ENCODE measurements at regions not wholly inside any gene's neighbourhood (a gene's known extent, or its start where the extent isn't known, plus 50 kb on each side); places are given as distances from the start of the nearest gene placed in this dataset.
"Not testable (repeated sequence)": the region's sequence is repeated elsewhere in the genome, so short reads cannot be mapped to it uniquely, and the experiment has no call there.

GRCh38 chr5:124963236-124963919 lies 216.9 kb upstream of the ZNF608 start:
- no peaks in the 10 kb centered on the region for H3K4me1 ChIP-seq (ENCODE audit: control insufficient read depth in 4 of 4, insufficient read depth in 4 of 4, low read length in 3 of 4)
- no peak overlapping the region for H3K27ac ChIP-seq (ENCODE audit: low read depth in 1 of 2, low read length in 2 of 2)
- WGBS, result 83% methylated on average over 14 of the region's 14 CpGs
- no peak overlapping the region for H3K4me3 ChIP-seq (ENCODE audit: low read depth in 1 of 3, low read length in 3 of 3)
- DNase-seq (ENCODE audit: low spot score), result no peak
- H3K9ac ChIP-seq (ENCODE audit: low read depth in 1 of 2, low read length in 2 of 2), result no peak overlapping the region
- H3K36me3 ChIP-seq (ENCODE audit: control insufficient read depth in 4 of 4, insufficient read depth in 3 of 4, low read depth in 1 of 4, low read length in 3 of 4), result no peaks in the 10 kb centered on the region
- TF ChIP-seq ATF3 (IDR thresholded peaks at IDR 0.05), result no peak
- no peaks in the 10 kb centered on the region for H3K27me3 ChIP-seq (ENCODE audit: control insufficient read depth in 4 of 4, insufficient read depth in 4 of 4, low read length in 3 of 4)
- H3K9me3 ChIP-seq (ENCODE audit: control insufficient read depth in 4 of 4, low read length in 3 of 4), result no peaks in the 10 kb centered on the region

- DNase-seq (ENCODE audit: low spot score); H3K4me1 ChIP-seq (ENCODE audit: control insufficient read depth in 4 of 4, insufficient read depth in 4 of 4, low read length in 3 of 4); H3K9me3 ChIP-seq (ENCODE audit: control insufficient read depth in 4 of 4, low read length in 3 of 4); H3K9ac ChIP-seq (ENCODE audit: low read depth in 1 of 2, low read length in 2 of 2); H3K4me3 ChIP-seq (ENCODE audit: low read depth in 1 of 3, low read length in 3 of 3); H3K27ac ChIP-seq (ENCODE audit: low read depth in 1 of 2, low read length in 2 of 2); H3K36me3 ChIP-seq (ENCODE audit: control insufficient read depth in 4 of 4, insufficient read depth in 3 of 4, low read depth in 1 of 4, low read length in 3 of 4); H3K27me3 ChIP-seq (ENCODE audit: control insufficient read depth in 4 of 4, insufficient read depth in 4 of 4, low read length in 3 of 4): not testable (repeated sequence)
- WGBS, result 84% methylated on average over 5 of the region's 5 CpGs
These were observed 220.3 kb upstream of the ZNF608 start for GRCh38 chr5:124966741-124967140.

DNA sequence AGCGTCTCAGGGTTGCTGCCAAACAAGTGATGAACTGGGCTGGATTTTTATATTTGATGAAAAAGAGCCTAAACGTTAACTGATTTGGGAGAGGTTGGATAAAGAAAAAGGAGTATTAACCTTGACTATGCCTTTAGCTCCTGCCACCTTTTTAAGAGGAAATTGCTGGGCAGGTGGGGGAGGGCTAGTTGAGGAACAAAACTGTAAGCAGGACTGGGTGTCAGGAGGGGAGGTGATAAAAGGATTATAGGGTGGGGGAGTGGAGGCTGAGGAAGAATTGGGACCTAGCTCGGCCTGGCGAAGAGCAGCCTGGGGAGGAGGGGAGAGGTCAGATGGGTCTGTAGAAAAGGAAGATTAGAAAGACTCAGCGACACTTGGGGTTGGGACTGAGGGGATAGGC lies 223.9 kb upstream of the ZNF608 start:
- H3K36me3 ChIP-seq (ENCODE audit: control insufficient read depth in 4 of 4, insufficient read depth in 3 of 4, low read depth in 1 of 4, low read length in 3 of 4); H3K9ac ChIP-seq (ENCODE audit: low read depth in 1 of 2, low read length in 2 of 2); DNase-seq (ENCODE audit: low spot score); H3K27me3 ChIP-seq (ENCODE audit: control insufficient read depth in 4 of 4, insufficient read depth in 4 of 4, low read length in 3 of 4); H3K27ac ChIP-seq (ENCODE audit: low read depth in 1 of 2, low read length in 2 of 2); H3K9me3 ChIP-seq (ENCODE audit: control insufficient read depth in 4 of 4, low read length in 3 of 4); H3K4me1 ChIP-seq (ENCODE audit: control insufficient read depth in 4 of 4, insufficient read depth in 4 of 4, low read length in 3 of 4); H3K4me3 ChIP-seq (ENCODE audit: low read depth in 1 of 3, low read length in 3 of 3): not testable (repeated sequence)
- 91% methylated on average over 5 of the region's 5 CpGs for WGBS

DNA sequence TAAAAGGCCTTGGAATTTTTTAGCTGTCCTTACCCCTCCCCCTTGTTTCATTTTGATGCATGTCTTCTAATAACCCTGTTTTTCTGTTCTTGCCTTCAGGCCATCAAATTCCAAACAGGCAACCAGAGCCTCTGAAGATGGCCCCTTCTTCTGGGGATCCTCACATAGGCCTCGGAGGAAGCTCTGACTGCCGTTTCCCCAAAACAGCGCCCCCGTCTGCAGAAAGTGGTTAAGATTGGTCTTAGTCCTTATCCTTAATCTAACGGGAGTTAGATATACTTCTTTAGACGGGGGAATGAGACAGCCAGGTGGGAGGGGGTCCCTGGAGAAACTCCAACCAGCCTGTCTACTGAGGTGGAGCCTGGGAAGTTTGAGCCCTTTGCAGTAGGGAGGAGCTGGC lies 226.3 kb upstream of the ZNF608 start:
- Histone ChIP-seq H3K36me3 (ENCODE audit: control insufficient read depth in 4 of 4, insufficient read depth in 3 of 4, low read depth in 1 of 4, low read length in 3 of 4) (no peaks in the 10 kb centered on the region), H3K4me3 (ENCODE audit: low read depth in 1 of 3, low read length in 3 of 3) (no peak overlapping the region), H3K27me3 (ENCODE audit: control insufficient read depth in 4 of 4, insufficient read depth in 4 of 4, low read length in 3 of 4) (no peaks in the 10 kb centered on the region), H3K27ac (ENCODE audit: low read depth in 1 of 2, low read length in 2 of 2) (no peak overlapping the region), H3K9ac (ENCODE audit: low read depth in 1 of 2, low read length in 2 of 2) (no peak overlapping the region), H3K9me3 (ENCODE audit: control insufficient read depth in 4 of 4, low read length in 3 of 4) (no peaks in the 10 kb centered on the region), H3K4me1 (ENCODE audit: control insufficient read depth in 4 of 4, insufficient read depth in 4 of 4, low read length in 3 of 4) (no peaks in the 10 kb centered on the region)
- DNase-seq (ENCODE audit: low spot score), result no peak
- WGBS, result 96% methylated on average over 6 of the region's 6 CpGs
- TF ChIP-seq, protein P1, sequence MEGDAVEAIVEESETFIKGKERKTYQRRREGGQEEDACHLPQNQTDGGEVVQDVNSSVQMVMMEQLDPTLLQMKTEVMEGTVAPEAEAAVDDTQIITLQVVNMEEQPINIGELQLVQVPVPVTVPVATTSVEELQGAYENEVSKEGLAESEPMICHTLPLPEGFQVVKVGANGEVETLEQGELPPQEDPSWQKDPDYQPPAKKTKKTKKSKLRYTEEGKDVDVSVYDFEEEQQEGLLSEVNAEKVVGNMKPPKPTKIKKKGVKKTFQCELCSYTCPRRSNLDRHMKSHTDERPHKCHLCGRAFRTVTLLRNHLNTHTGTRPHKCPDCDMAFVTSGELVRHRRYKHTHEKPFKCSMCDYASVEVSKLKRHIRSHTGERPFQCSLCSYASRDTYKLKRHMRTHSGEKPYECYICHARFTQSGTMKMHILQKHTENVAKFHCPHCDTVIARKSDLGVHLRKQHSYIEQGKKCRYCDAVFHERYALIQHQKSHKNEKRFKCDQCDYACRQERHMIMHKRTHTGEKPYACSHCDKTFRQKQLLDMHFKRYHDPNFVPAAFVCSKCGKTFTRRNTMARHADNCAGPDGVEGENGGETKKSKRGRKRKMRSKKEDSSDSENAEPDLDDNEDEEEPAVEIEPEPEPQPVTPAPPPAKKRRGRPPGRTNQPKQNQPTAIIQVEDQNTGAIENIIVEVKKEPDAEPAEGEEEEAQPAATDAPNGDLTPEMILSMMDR (IDR thresholded peaks at IDR 0.05; ENCODE audit: low read depth, low read length, missing input control), result no peak
- TF ChIP-seq HNF4G (IDR thresholded peaks at IDR 0.05), result no peak
- no peak for TF ChIP-seq TAF1 (conservative IDR thresholded peaks at IDR 0.05)
- no peak for TF ChIP-seq SP1 (IDR thresholded peaks at IDR 0.05)
- no peak for TF ChIP-seq NR2F2 (IDR thresholded peaks at IDR 0.05)

GRCh38 chr5:124973661-124974060 lies 227.2 kb upstream of the ZNF608 start:
- no peaks in the 10 kb centered on the region for H3K9me3 ChIP-seq (ENCODE audit: control insufficient read depth in 4 of 4, low read length in 3 of 4)
- no peak for DNase-seq (ENCODE audit: low spot score)
- no peak overlapping the region for H3K27ac ChIP-seq (ENCODE audit: low read depth in 1 of 2, low read length in 2 of 2)
- H3K4me3 ChIP-seq (ENCODE audit: low read depth in 1 of 3, low read length in 3 of 3), result no peak overlapping the region
- no peaks in the 10 kb centered on the region for H3K27me3 ChIP-seq (ENCODE audit: control insufficient read depth in 4 of 4, insufficient read depth in 4 of 4, low read length in 3 of 4)
- no peaks in the 10 kb centered on the region for H3K4me1 ChIP-seq (ENCODE audit: control insufficient read depth in 4 of 4, insufficient read depth in 4 of 4, low read length in 3 of 4)
- no peaks in the 10 kb centered on the region for H3K36me3 ChIP-seq (ENCODE audit: control insufficient read depth in 4 of 4, insufficient read depth in 3 of 4, low read depth in 1 of 4, low read length in 3 of 4)
- 95% methylated on average over 6 of the region's 6 CpGs for WGBS
- H3K9ac ChIP-seq (ENCODE audit: low read depth in 1 of 2, low read length in 2 of 2), result no peak overlapping the region
- TF ChIP-seq, protein P2, sequence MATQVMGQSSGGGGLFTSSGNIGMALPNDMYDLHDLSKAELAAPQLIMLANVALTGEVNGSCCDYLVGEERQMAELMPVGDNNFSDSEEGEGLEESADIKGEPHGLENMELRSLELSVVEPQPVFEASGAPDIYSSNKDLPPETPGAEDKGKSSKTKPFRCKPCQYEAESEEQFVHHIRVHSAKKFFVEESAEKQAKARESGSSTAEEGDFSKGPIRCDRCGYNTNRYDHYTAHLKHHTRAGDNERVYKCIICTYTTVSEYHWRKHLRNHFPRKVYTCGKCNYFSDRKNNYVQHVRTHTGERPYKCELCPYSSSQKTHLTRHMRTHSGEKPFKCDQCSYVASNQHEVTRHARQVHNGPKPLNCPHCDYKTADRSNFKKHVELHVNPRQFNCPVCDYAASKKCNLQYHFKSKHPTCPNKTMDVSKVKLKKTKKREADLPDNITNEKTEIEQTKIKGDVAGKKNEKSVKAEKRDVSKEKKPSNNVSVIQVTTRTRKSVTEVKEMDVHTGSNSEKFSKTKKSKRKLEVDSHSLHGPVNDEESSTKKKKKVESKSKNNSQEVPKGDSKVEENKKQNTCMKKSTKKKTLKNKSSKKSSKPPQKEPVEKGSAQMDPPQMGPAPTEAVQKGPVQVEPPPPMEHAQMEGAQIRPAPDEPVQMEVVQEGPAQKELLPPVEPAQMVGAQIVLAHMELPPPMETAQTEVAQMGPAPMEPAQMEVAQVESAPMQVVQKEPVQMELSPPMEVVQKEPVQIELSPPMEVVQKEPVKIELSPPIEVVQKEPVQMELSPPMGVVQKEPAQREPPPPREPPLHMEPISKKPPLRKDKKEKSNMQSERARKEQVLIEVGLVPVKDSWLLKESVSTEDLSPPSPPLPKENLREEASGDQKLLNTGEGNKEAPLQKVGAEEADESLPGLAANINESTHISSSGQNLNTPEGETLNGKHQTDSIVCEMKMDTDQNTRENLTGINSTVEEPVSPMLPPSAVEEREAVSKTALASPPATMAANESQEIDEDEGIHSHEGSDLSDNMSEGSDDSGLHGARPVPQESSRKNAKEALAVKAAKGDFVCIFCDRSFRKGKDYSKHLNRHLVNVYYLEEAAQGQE (IDR thresholded peaks at IDR 0.05), result no peak
- TF ChIP-seq, protein P1 (IDR thresholded peaks at IDR 0.05; ENCODE audit: low read depth, low read length, missing input control), result no peak
- TF ChIP-seq GABPA (IDR thresholded peaks at IDR 0.05 in 1 of 2, conservative IDR thresholded peaks at IDR 0.05 in 1 of 2) (no peak), RXRA (IDR thresholded peaks at IDR 0.05) (no peak), TAF1 (conservative IDR thresholded peaks at IDR 0.05) (no peak), JUND (IDR thresholded peaks at IDR 0.05) (no peak), FOXA2 (IDR thresholded peaks at IDR 0.05) (no peak)

All from liver (tissue), 8 donors.